Urothelium cell line (cell line): ENCODE measurements at regions not wholly inside any gene's neighbourhood (a gene's known extent, or its start where the extent isn't known, plus 50 kb on each side); places are given as distances from the start of the nearest gene placed in this dataset.

Experiments
- DNase-seq: peaks from one replicate; pipeline ENCODE4 v3.0.0; 2011; ENCODE audit warnings: low spot score, mixed read lengths
- FAIRE-seq: peaks from 2 replicates; lab custom pipeline; 2011; peaks lifted over from hg19 to GRCh38; lab: Jason Lieb, UNC

DNA sequence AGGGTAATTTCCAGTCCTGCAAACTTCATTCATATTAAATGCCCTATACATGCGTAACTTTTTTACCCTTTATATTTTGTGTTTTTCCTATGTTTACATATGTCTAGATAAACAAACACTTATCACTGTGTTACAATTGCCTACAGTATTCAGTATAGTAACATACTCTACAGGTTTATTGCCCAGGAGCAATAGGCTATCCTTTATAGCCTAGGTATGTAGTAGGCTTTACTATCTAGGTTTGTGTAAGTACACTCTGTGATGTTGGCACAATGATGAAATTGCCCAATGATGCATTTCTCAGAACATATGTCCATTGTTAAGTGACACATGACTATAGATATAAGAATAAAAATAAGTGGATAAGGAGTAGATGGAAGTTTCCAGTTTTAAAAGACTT is 345.5 kb upstream of the C1orf87 start:
- no peak for DNase-seq
- FAIRE-seq, result peak; percentile 42

DNA sequence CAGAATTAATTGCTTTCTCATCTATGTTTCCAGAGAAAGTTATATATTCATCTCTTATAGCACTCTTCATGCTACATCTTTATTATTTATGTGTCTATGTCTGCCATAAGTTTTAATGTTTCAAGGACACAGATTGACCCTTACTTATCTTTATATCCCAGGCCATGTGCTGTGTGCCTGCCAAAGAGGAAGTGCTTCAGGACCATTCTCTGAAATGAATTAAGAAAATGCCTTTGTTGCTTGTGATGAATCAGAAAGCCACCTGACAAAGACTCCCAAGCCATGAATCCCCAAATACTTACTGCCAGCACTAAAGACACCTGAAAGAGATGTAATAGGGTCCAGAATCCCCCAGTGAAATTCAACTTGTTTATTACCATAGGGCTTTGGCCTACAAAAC is 342.1 kb upstream of the C1orf87 start:
- DNase-seq (no peak), FAIRE-seq (no peak)

DNA sequence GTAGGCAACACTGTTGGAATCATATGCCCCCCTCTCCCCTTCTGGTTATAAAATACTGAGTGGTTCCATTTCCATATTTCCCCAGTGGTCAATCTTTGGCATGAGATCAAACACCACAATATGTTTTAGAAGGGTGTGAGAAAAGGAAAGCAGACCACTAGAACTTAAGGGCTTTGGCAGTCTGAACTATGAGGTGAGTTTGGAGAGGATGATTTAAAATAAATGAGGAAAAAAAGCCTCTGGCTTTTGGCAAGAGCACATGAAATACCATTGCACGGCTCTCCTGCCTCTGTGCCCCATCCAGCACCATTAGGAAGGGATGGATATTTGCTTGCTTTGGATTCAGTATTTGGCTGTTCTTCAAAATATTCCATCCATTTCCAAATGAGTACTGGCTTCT is 339.5 kb upstream of the C1orf87 start:
- DNase-seq (no peak), FAIRE-seq (no peak)

DNA sequence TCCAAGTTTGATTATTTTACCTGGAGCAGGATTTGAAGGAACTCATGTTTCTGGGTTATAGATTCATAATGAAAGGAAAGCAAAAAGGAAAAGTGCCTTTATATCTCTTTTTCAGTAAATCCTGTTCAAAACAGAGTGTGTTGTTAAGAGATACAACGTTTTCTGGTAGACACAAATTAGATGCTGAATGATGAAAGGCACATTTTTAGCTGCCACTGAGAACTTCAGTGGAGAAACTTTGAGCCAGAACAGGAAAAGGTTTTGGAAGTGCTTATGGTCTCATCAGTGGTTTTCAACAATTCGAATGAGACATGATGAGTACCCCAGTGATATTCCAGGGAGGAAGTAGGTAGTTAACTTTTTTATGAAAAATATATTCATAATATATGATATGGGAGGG is 338.0 kb upstream of the C1orf87 start:
- DNase-seq (no peak), FAIRE-seq (no peak)

DNA sequence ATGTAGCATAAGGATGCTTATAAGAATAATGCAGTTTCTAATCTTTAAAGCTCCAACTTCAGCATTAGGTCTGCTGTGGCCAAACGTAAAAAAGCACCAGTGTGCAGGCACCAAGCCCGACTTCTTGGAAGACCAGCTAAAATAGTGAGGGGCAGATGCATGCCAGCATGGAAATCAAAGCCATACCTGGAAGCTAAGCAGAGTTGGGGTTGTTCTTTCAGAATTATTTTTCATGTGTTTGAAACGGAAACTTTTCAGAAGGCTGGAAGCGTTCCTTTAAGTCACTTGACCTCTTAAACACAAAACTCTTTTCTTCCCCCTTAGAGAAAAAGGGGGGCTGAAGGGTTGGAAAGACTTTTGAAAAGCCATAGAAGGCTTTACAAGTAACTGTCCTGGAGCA is 329.2 kb upstream of the C1orf87 start:
- FAIRE-seq (no peak), DNase-seq (no peak)

DNA sequence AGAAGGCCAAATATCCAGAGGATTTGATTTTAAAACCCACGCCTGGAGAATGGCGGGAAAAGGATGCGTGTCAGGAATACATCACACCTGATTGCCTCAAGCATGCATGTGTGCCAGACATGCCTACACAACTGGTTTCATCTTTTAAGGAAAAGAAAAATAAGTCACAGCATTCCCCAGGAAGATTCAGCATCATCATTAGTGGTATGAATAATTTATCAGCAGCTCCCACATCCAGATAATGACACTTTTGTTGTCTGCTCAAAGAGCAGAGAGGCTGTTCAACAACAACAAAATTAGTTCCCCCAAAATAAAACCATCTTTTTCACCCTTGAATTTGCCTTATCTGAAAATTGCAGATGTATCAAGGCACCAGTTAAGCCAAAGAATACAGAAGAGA is 328.6 kb upstream of the C1orf87 start:
- FAIRE-seq (no peak), DNase-seq (no peak)

DNA sequence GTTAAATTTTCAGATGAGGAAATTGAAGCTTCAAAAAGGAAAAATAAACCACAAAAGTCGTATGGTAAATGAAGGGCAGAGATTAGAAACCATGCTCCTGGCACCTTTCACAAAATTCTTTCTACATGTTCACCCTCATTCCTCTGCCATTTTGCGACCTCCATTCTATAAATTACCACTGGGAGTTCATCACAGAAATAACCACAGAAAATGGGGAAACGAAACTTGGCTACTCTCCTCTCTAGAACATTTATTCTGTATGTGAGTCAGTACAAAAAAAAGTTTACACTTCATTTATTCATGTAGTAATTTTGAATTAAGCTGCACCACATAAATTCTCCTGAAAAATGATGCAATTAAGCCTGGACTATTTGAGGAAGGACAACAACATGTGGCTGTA is 320.9 kb upstream of the C1orf87 start:
- no peak for DNase-seq
- no peak for FAIRE-seq

DNA sequence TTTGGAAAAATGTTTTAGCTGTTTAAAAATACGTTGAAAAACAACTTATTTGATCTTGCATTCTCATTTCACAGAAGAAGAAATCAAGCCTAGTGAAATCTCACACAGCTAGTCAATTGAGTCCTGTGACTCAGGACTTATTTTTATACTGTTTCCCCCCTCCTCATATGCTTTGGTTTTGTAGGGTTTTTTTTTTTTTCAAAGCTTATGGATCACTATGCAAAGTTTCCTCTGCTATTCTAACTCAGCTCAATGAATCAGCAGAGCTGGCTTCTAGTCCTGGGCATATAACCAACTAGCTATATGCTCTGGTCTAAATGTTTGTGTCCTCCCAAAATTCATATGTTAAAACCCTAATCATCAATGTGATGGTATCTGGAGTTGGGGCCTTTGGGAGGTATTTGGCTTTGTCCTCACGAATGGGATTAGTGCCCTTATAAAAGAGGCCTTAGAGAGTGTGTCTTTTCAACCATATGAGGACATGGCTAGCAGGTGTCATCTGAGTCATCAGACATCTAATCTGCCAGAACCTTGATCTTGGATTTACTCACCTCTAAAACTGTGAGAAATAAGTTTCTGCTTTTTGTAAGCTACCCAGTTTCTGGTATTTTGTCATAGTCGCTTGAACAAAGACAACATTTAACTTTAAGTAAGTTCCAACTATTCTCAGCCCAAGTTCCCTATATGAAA is 317.2 kb upstream of the C1orf87 start:
- FAIRE-seq (no peak), DNase-seq (no peak)

DNA sequence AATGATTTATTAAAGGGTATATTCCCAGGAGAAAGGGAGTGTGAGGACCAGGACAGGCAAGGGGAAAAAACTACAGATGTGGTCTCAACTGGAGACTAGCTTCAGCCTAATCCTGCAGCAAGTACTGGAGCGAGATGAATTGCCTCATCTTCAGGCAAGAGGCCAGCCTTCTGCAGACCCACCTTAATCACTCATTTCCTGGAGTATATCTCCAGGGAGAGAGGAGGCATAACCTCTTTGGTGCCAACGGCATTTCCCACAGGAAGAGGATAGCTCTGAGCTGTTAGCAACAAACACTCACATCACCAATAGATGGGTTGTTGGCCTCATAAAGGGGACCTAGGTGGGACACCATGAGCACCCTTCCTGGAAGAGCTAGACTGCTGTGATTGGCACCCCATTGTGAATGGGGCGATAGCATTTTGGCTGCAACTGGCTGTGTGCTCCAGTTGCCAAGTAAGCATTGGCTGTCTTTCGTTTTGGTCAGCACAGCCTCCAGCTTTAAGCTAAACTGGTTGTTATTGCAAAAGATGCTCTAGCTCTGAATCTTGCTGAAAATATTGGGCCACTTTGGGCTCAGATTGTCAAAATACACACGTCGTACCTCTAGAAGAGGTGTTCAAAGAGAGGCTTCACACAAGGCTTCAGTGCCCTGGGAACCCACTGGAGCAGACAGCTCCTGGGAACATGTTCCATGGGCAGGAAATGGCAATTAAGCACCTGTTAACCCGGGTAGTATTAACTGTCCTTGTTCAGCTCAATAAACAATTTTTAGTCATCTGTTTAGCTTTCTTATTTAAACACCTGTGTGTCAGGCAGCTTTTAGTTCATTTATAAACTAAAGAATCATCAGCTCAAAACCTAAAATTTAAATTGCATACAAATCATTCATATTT is 314.8 kb upstream of the C1orf87 start:
- DNase-seq (no peak), FAIRE-seq (no peak)

DNA sequence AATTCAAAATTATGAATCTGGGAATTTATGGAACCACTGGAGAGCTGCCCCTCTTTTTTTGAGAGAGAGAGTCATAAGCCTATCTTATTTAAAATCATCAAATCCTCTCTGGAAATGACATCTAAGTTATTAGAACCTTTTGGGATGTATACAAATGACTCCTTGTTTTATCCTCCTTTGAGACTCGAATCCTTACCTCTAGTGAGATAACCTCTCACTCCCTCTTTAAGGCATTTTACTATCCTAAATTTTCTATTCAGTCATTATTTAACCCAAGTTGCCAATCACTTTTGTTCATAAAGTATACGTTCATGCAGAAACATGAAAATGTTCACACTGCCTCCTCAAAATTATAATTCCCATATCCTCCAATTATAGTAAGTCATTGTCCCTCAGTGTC is 313.6 kb upstream of the C1orf87 start:
- FAIRE-seq (no peak), DNase-seq (no peak)

DNA sequence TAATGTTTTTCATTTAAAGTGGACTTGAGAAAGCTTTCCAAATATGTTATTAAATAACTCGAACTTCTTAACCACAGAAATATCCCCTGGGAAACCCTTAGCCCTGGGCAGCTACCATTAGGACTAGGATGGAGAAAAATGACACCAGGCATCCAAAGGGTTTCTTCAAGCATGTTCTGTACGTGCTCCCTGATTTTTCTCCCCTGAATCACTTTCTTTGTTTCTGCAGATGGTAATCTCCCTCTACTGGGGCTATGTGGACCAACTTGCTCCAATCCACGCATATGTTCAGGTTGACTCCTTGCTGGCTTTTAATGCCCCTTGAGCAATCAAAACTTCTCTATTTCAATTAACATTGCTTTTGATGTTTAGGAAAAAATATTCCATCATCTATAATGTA is 312.7 kb upstream of the C1orf87 start:
- no peak for FAIRE-seq
- no peak for DNase-seq

DNA sequence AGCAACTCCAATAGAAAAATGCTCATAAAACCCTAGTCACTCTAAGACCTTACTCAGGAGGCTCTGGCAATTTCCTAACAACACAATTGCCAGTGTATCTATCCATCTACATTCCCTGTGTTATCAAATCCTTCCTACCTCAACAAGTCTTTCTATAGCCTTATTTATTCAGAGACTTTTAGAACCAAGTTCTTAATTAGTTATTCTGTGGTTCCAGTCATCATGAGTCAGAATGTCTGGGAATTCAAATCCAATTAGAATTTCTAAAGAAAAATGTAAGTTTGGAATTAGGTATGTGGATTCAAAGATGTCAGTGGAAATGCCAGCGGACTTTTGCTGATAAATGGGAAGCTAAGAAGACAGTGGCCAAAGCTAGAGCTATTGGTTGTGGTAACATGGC is 302.6 kb upstream of the C1orf87 start:
- DNase-seq, result no peak
- no peak for FAIRE-seq

DNA sequence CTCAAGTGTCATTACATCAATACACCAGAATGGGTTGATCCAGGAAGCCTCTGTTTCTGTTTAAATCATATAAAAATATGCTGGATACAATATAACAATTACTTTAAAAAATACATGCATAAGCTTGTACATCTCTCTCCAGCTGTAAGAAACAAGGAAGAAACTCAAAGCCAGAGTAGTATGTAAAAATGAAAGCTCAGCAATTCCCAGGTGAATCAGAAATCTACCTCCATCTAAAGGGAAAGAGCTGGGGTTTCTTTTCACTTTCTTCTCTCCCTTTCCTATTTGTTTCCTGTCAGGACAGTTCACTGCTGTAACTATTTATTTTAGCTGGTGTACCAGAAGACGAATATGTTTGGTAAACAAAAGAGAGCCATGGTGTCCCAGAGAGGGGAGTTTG is 301.0 kb upstream of the C1orf87 start:
- DNase-seq, result no peak
- FAIRE-seq, result no peak

DNA sequence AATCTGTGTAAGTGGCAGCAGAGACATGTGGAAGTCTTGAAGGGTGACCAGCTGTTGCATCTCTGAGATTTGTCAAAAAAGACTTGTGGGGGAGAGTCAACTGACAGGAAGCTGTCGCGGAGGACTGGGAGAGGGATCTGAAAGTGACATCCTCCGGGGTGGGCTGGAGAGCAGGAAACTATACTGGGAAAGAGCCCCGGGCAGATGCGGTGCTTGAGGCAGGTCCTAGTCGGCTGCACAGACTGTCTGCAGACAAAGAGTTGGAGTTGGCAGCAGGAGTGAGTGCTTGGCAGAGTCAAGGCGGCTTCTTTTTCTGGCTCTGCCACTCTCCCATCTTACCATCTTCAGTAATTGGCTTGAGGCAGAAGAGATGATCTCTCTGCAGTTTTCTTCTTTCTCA is 294.0 kb upstream of the C1orf87 start:
- FAIRE-seq, result no peak
- no peak for DNase-seq

DNA sequence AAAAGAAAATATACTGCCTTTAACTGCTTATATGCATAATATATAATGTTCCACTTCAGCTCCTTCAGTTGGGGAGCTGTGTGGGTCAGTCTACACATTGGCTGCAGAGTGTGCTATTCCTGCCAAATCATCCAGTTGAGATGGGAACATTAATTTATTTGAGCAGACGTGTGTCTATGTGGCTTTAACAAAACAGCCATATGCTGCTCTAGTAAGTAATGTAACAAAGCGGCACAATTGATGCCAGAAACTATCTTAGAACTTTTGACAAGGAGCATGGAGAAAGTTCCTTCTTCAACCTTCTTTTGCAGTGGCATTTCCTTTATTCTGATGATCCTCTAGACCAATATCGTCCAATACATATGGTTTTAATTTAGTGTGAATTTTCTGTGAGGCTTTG is 285.9 kb upstream of the C1orf87 start:
- no peak for FAIRE-seq
- no peak for DNase-seq

DNA sequence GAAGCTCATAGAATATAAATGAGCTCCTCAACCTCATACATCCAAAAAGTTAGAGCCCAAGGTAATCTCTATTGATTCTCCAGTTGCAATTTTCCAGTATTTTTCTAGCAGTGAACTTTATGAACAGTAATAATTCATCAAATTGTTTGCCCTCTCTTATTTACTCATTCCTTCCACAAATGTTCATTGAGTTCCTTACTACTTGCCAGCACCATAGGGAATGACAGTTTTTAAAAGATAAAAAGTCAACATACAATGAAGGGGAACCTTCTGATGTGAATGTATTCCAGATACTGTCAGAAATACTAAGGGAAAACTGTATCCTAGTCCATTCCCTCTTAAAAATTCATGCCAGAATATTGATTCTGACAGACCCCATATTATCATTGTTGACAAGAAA is 277.0 kb upstream of the C1orf87 start:
- DNase-seq (no peak), FAIRE-seq (no peak)

DNA sequence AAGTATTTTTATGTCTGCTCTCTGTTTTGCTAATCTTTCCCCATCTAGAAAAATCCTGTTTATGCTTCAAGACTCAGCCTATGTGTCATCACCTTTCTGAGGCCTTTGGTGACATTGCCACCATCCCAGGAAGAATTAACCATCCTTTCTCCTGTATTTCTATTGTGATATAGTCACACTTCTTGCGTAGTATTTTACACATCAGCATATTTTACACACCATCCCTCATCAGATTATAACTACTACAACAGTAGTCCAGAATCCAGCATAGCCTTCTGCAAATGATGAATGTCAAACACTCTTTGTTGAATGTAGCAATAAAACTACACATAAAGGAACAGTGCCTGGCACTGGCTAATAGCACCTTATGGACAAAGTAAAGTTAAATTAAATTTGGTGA is 275.3 kb upstream of the C1orf87 start:
- DNase-seq, result no peak
- FAIRE-seq, result no peak

DNA sequence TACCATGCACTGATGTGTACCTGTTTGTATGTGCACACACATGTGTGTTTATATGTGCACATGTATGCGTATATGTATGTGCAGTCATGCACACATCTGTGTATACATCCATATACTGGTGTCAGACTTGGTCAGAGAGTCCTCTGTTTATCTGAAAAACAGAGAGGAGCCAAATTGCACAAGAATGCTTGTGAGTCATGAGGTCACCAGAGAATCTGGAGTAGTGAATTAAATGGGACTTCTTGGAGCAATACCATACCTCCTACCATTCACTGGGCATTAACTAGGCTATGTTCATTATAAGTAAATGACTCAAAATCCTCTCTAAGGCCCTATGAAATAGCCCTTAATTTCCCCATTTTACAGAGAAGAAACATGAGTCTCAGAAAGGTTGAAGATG is 272.1 kb upstream of the C1orf87 start:
- peak; percentile 52 for FAIRE-seq
- no peak for DNase-seq

DNA sequence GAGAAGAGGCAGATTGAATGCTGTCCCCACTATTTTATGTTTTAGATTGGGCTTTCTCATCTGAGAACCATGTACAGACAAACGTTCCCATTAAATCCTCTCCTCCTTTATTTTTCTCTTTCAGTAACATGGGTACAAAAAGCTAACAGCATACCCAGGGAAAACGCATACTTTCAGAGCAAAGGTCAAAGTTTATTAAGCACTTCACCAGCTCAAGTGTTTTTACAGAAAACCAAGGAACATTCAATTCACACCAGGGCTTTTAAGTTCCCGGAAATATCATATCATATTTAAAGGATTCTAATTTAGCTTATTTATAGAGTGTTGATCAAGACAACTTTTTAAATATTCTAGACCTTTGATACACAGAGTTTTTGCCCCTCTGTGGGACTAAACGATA is 271.5 kb upstream of the C1orf87 start:
- DNase-seq (no peak), FAIRE-seq (no peak)

DNA sequence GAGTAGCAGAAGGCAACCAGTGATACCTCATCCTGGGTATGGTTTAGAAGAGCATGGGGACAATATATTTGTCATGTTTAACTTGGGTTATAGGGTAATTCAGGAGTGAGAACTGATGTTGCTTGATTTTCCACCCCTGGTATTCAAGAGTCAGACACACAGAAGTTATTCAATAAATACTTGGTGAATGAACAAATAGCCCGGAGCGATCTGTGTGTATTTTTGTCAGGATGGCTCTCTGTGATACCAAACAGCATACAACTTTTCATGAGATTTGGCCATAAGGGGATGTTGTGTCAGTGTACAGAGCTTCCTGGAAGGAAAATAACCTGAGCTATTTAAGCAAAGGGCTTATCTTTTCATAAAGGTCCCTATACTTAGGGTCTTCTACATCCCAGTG is 270.2 kb upstream of the C1orf87 start:
- DNase-seq, result no peak
- no peak for FAIRE-seq

DNA sequence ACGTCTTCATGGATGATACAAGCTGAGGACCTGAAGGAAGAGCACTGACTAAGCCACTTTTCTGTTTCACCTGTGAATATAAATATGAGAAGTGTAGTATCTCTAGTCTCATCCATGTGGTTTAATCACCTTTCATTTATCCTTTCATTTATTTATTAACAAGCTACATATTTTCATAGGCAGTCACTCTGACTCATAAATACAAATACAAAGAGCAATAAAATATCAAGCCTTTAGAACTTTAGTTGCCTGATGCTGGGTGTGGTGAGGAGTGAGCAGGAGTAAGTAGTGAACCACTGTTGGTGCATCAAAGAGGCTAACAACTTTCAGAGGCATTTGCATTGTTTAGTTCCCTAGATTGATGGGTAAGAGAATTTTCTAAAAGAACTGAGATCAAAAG is 269.0 kb upstream of the C1orf87 start:
- FAIRE-seq (no peak), DNase-seq (no peak)

DNA sequence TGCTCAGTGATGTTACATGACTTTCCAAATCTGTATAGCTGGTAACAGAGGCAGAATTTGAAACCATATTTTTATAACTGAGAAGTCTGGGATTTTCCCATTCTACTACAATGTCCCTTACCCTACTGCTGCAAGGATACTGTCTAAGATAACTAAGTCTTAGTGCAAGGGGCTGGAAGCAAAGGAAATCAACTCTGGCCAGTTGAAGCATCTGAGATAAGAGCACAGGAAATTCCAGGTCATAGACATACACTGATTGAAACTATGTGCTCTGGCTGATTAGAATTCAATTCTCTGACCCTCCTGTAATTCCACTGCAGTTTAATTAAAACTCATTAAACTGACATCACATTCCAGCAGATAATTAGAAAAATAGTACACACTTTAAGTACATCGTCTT is 267.7 kb upstream of the C1orf87 start:
- DNase-seq, result no peak
- FAIRE-seq, result no peak

DNA sequence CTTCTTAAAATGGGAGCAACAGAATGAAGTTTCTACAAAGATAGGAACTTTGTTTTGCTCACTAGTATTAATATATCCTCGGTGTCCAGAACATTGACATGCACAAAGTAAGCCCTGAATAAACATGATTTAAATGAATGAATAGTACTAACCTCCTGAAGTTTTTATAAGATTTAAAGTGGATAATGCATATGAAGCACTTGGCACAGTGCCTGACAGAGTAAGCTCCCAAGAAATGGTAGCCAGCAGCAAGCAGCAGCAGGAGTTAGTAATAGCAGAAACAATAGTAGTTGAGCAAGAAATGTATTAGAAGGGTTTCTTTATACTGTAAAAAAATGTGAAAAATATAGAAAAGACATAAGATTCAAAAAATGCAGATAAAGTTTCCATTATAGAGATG is 258.1 kb upstream of the C1orf87 start:
- DNase-seq (no peak), FAIRE-seq (no peak)
